ENCODE measurements at regions not wholly inside any gene's neighbourhood (a gene's known extent, or its start where the extent isn't known, plus 50 kb on each side); places are given as distances from the start of the nearest gene placed in this dataset.

GRCh38 chr18:60664736-60665135 is 292.2 kb upstream of the MC4R start:
- FAIRE-seq (no peak), DNase-seq (ENCODE audit: extremely low read depth in 1 of 4, low spot score in 3 of 4) (no peak), ATAC-seq (no peak)
- Histone ChIP-seq H3K4me2 (ENCODE audit: insufficient read depth, low read length) (no peak overlapping the region), H3K79me2 (ENCODE audit: control insufficient read depth, insufficient read depth, low read length) (no peaks in the 10 kb centered on the region), H2AFZ (ENCODE audit: low read depth, low read length) (no peak overlapping the region), H3K9me1 (ENCODE audit: control insufficient read depth, insufficient read depth, low read length) (no peaks in the 10 kb centered on the region), H3K4me1 (replicated peaks in 1 of 2; ENCODE audit: control insufficient read depth in 2 of 2, insufficient read depth in 2 of 2, low read length in 2 of 2) (no peaks in the 10 kb centered on the region), H3K36me3 (ENCODE audit: control insufficient read depth, insufficient read depth, low read length) (no peaks in the 10 kb centered on the region), H3K27ac (ENCODE audit: extremely low read depth, low read depth, low read length) (no peak overlapping the region), H3K9me3 (replicated peaks; ENCODE audit: control insufficient read depth, insufficient read depth, low read depth, low read length) (no peaks in the 10 kb centered on the region), H4K20me1 (replicated peaks; ENCODE audit: control insufficient read depth, insufficient read depth, low read length) (no peaks in the 10 kb centered on the region), H3K9ac (ENCODE audit: insufficient read depth in 1 of 2, low read depth in 2 of 2, low read length in 2 of 2) (no peak overlapping the region), H3K4me3 (no peak overlapping the region), H3K27me3 (ENCODE audit: control insufficient read depth in 2 of 2, insufficient read depth in 2 of 2, low read length in 2 of 2) (no peaks in the 10 kb centered on the region)
- no TSS peak for BruUV-seq (replicated peaks)
- ChIA-PET CTCF (ENCODE audit: low intra/inter-chr PET ratio) (no interaction called here), POLR2A (no interaction called here)
- intact Hi-C loops (cut with micrococcal nuclease) (no loop called here), in situ Hi-C loops (cut with MboI) (no loop called here)
- TF ChIP-seq ARID4B (CRISPR knock-in tag; IDR thresholded peaks at IDR 0.05), result no peak
- TF ChIP-seq HMBOX1 (IDR thresholded peaks at IDR 0.05), result no peak
- no peak for TF ChIP-seq ZNF134 (CRISPR knock-in tag; conservative IDR thresholded peaks at IDR 0.05)
- TF ChIP-seq ELF4 (CRISPR knock-in tag; IDR thresholded peaks at IDR 0.05), result no peak
- TF ChIP-seq HMGXB4 (CRISPR knock-in tag; IDR thresholded peaks at IDR 0.05), result no peak
- TF ChIP-seq ESRRB (CRISPR knock-in tag; IDR thresholded peaks at IDR 0.05; ENCODE audit: borderline replicate concordance), result no peak
- no peak for TF ChIP-seq ZNF253 (CRISPR knock-in tag; conservative IDR thresholded peaks at IDR 0.05)
- TF ChIP-seq HNRNPUL1 (IDR thresholded peaks at IDR 0.05; ENCODE audit: low read length), result no peak
- TF ChIP-seq ARID2 (IDR thresholded peaks at IDR 0.05), result no peak
- TF ChIP-seq ZNF395 (CRISPR knock-in tag; IDR thresholded peaks at IDR 0.05), result no peak
- TF ChIP-seq KDM4B (IDR thresholded peaks at IDR 0.05; ENCODE audit: borderline replicate concordance in 2 of 2, low read depth in 1 of 2), result no peak
- TF ChIP-seq ATF4 (CRISPR knock-in tag; IDR thresholded peaks at IDR 0.05), result no peak
- no peak for TF ChIP-seq ZNF174 (CRISPR knock-in tag; IDR thresholded peaks at IDR 0.05)
- no peak for TF ChIP-seq DMBX1 (CRISPR knock-in tag; IDR thresholded peaks at IDR 0.05; ENCODE audit: borderline replicate concordance)
- 2% methylated on average over 4 of the region's 4 CpGs for WGBS (ENCODE audit: insufficient coverage, low coverage, missing lambda C conversion rate)
